ENCODE measurements at regions not wholly inside any gene's neighbourhood (a gene's known extent, or its start where the extent isn't known, plus 50 kb on each side); places are given as distances from the start of the nearest gene placed in this dataset.
"Not testable (repeated sequence)": the region's sequence is repeated elsewhere in the genome, so short reads cannot be mapped to it uniquely, and the experiment has no call there.

- TF ChIP-seq CTCF (IDR thresholded peaks at IDR 0.05; ENCODE audit: insufficient read depth, low read depth, low read length); EZH2 (IDR thresholded peaks at IDR 0.05; ENCODE audit: insufficient read depth, low read length): not testable (repeated sequence)
These were observed 50.8 kb upstream of the KIF13A start for GRCh38 chr6:18038235-18038634.

Data from astrocyte (in vitro differentiated cells and primary cell).